Hindlimb muscle (tissue), 1 donor: ENCODE measurements at regions not wholly inside any gene's neighbourhood (a gene's known extent, or its start where the extent isn't known, plus 50 kb on each side); places are given as distances from the start of the nearest gene placed in this dataset.

Source experiments
- DNase-seq: peaks from one replicate; pipeline ENCODE4 v3.0.0-alpha.2; 2013

DNA sequence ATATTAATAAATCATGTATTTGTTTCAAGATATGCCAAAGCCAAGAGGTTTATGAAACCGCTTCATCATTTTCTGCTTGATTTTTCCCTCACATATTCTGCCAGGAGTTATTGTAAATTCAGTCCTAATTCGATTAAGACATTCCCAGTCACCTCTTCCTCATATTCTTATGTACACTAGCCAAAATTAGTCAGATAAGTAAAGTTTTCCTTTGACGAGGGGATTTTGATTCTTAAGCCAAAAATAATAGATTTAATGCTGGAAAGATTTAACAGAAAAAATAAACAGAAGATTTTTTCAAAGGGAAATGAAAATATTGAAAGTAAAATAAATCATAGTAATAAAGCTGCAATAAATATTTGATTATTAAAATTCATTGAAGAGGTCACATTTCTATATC is 51.0 kb upstream of the VEGFC start:
- no peak for DNase-seq

DNA sequence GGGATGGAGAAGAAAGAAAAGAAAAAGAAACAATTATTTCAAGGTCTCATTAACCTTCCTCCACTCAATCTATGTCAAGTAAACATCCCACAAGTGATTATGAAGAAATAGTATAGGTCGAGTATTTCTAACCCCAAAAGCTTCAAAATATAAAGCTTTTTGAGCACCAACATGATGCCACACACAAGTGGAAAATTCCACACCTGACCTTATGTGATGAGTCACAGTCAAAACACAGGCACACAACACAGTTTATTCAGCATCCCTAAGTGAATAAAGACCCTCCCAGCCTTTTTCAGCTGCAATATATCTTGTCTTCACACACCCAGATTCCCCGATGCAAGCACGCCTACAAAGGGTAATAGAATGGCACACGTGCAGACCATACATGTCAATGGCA is 51.7 kb upstream of the VEGFC start:
- DNase-seq = no peak

DNA sequence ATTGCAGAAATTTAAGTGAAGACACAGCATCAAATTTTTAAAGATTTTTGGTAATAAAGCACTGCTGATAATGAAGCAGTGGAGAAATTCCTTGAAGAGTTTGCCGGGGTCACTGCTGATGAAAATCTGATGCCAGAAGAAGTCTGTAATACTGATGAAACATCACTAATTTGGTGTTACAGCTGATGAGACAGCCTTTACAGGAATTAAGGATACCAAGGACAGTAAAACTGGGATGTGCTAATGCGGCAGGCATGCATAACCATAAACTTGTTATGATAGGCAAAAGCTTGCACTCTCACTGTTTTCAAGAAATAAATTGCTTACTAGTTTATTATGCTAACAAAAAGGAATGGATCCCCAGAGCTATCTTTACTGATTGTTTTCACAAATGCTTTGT is 52.9 kb upstream of the VEGFC start:
- DNase-seq = no peak

DNA sequence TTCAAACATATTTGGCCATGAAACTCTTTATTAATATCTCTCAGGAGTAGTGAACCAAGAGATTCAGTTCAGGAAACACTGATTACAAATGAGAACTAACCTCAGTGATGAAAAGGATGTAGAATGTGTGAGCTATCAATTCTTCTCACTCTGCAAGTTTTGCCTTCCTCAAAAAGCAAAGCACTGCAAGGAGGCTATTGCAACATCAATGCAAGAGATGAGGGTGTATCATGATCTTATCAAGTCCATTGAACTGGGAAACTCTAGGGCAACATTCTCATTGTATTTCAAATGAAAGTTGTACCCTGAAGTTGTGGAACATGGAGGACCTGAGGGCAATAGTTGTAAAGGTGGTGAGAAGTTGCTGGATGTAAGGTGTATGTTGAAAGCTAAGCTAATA is 56.4 kb upstream of the VEGFC start:
- DNase-seq = no peak

DNA sequence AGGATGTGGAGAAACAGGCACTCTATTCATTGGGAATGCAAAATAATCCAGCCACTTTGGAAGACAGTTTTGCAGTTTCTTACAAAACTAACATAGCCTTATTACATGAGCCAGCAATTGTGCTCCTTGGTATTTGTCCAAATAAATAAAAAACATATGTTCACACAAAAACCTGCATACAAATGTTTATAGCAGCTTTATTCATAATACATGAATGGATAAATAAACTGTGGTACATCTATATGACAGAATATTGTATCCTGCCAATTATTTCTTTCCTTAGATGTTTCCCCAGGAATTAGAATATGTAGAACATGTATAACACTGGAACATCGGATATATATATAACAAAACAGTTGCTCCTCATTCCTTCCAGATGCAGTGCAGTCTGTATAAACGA is 57.7 kb upstream of the VEGFC start:
- DNase-seq = no peak

DNA sequence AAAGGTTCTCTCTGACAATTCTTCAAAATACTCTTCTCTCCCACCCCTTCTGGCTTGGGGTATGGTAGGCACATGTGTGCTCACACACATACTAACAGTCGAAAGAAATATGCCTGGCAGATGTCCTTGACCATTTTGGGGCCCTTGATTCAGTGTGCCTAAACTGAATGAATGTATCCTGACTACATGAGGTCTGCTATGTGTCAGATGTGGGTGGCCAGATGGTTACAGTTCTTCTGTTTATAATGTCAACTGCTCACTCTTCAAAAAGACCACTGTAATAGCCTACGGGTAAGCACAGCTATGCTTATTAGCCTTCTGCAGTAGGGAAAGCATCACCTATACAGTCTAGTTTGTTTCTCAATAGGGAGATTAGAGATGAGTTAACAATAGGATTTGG is 63.7 kb upstream of the VEGFC start:
- DNase-seq = no peak

DNA sequence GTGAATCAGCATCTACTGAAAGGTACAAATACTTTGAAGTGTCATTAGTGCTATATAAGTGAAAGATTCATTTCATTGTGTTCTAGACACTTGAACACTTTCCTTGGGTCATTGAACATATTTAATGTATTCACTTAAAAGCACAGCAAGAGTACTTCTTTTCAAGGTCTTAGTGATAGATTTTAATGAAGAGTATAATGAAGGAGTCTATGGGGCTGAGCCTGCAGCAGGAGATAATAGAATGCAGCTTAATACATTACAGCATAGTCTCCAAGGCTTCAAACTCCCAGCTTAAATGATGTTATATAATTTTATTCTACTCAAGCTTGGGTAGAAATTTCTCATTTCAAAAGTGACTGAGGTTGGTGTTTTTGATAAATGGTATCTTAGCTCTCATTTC is 66.1 kb upstream of the VEGFC start:
- no peak for DNase-seq

DNA sequence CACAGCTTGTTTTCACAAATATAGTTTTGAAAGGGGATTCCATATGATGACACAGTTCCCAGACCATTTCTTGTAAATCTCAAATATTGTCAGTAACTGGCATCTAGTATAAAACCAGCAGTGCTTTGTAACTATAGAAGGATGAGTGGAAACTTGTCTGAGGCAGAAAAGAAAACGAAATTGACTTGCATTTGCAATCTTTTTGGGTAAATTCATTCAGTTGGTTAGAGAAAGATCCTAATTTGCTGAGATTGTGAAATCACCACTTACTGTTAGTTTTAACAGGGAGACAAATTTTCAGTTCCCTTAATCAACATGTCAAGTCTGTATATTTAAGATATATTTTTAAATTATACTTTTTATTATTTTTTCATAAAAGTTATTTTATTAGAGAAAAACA is 71.5 kb upstream of the VEGFC start:
- DNase-seq = no peak

DNA sequence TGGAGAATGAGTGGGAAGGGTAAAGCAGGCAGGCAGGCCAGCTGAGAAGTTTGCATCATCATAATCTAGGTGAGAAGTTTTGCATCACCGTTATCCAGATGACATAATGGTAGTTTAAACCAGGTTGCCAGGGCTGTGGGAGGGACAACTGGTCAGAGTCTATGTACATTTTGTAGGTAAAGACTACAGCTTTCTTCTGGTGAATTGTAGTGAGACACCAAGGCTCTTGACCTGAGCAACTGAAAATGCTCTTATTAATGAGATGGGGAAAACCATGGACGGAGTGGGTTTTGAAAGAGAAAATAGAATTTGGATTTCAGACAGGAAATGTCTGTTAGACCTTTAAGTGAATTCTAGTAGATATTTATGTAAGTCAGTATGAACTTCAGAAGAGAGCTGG is 76.0 kb upstream of the VEGFC start:
- DNase-seq = no peak

DNA sequence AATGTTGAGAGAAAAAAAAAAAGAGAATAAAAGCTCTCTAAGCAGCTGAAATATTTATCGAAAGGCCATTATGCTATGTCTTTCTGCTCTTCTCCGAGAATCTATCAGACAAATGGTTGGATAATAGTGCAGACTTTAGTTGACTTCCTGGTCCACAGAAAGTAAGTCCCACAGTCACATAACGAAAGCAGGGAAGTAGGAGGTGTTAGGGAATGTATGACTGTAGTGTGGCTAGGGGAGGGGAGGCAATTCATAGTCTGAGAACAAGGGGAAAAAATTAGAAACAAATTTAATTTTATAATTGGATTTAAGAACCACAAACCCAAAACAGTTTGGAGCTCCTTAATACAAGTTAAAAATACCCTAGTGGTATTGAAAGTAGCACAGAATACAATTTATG is 79.7 kb upstream of the VEGFC start:
- DNase-seq = no peak

DNA sequence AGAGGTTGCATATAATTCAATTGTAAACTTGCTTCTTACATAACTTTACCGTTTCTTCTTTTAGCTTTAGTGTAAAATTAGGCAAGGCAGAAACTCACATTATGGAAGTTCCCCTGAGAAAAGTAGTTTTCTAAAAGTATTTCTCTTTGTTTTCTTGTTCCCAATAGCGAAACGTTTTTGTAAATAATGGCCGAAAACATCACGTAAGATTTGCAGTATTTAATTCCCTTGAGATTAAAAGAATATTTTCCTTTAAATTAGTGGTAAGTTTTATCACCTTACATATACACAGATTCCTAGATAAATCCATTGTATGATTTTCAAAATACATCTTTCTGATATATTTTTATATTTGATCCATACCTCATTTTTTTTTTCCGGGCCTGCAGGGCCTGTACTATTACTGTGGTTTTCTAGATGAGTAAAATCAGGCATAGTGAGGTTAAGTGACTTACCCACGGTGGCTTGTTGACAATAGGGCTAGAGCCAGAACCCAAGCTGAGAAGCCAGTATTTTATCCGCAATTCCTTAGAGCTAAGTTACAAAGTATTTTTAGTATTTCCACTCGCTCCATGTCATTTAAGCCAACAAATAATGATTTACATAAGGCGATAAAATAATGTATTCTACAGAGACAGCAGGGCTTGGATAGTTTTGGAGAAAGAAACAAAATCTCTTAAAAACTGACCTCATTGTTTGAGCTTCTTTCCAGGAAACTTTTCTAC is 82.2 kb upstream of the VEGFC start:
- DNase-seq = peak; percentile 76

DNA sequence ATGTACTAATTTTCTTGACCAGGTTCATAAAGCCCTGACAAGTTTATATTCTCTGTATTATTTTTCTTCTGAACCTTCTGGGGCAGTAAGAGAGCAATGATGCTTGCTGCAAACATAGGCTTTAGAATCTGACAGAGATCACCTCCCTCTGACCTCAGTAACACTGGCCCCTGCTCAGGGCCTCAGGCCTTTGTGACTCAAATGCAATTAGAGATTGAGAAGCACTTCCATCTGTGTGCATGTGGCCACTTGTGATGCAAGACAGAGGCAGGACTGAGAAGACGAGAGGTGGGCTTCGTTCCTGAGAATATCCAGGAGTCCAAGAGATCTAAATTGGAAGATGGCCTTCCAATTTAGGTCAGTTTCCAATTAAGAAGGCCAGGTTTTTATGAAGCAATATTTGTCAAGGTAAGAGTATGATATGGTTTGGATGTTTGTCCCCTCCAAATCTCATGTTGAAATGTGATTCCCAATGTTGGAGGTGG is 82.8 kb upstream of the VEGFC start:
- DNase-seq = no peak

DNA sequence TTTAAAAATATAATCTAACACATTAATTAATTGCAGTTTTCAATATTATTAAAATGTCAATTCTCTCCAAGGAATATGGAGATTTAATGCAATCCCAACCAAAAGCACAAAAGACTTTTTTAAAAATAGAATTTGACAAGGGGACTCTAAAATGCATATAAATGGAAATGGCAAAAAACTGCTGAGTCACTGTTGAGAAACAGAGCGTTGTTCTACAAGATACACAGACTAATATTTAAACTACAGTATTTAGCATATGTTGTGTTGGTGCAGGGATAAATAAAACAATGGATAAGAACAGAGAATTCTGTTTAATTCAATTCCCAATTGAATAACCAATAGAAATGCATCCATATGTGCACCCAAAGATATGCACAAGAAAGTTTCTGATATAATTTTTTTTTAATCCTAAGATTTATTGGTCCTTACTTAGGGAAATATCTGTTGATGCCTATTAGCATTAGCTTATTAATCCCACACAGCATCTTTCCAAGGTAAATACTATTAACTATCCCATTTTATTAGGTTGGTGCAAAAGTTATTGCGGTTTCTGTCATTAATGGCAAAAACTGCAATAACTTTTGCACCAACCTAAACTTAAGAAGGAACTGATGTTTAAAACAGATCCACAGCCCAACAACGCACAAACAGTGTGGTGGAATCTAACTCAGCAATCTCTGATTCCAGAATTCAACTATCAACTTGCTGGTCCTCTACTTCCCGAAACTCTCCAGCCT is 86.8 kb upstream of the VEGFC start:
- DNase-seq = no peak

DNA sequence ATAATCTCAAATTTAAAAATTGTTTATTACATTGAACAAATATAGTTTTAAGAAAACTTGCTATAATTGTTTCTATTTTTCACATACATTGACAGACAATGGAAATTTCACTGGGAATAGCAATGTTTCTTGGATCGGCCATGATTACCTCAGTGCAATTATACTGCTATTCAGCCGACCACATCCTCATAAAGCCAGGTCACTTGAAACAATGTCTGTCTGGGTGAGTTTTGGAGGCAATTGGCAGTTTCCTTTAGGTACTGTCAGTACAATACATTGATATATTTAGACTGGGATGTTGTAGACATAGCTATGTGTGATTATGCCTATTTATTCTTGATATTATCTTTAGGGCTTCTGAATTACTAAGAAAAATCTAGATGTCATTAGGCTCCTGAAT is 89.5 kb upstream of the VEGFC start:
- no peak for DNase-seq

DNA sequence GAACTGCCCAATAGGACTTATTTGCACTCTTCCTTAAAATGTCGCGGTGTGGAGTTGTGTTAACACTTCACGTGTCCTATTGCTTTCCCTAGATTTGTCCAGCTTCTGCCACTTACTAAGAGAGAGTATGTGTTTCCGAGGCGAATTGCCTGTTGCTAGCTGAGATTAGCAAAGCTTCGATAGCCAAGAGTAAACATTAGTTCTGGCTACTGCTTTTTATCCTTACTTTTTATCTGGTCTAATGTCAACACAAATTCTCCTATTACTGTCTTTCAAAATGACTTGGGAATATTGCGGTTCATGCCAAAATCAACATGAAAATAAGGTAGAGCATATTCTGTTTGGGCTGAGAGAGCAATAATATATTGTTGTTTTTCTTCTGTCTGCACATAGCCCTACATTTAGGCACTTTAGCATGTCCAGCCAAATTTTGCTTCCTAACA is 90.4 kb upstream of the VEGFC start:
- no peak for DNase-seq

DNA sequence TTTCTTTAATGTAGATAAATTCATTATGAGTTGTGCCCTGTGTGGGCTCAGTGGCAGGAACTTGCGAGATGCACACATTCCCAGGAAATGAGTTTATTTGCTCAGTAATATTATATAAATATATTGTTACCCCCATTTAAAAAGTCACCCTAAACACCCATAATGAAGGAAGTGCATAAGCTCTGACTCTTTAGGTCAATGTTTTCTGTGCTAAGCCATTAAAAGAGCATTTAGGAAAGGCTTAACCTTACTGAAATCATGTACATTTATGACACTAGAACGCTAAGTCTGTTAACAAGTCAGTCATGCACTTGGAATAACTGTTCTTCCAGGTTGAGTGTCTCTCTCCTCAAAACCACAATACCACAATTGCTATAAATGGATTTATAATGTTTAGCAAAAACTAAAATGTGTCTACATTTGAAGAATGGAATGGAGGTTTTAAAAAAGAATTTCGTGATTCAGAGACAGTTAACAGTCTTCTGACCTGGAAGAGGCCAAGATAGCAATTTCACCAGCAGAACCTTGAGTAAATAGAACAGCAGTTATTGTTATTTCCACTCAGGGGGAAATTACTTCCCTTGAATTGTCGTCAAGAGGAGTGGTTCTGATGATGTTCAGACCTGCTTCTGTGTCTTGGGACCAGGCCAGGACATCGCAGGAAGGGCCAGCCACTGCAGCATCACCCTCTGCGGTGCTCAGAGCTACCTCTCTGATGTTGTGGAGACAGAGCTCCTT is 91.1 kb upstream of the VEGFC start:
- DNase-seq = no peak

DNA sequence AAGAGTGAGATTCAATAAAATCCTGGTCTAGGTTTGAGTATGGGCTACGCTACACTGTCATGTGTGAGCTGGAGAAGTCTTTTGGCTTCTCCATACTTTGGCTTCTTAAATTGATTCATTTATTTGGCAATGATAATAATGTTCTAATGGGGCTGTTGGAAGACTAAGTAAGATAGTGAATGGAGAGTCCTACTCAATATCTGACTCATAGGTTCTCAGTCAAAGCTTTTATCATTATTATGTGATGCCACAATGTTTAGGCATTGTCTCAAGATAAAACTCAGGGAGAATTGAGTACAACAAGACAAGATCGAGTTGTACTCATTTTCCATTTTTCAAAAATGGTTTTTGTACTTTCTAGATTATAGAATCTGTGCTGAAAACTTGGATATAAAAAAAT is 92.5 kb upstream of the VEGFC start:
- no peak for DNase-seq

DNA sequence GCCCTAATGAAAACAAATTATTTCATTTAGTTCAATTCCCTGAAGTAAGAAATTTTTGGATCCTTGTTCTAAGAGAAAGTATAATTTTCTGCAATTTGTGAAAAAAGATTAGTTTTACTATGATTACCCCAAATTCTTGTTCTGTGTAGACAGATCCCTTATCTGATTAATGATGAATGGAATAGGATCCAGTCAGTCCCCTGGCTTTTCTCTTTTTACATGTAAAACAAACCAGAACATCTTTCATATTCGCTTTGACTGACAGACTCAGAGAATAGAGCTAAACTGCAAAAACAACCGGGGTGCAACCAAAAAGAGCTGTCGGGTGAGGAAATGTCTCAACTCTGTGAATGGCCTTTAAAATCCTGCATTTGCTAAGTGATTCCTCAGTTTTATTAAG is 93.4 kb upstream of the VEGFC start:
- DNase-seq = no peak

DNA sequence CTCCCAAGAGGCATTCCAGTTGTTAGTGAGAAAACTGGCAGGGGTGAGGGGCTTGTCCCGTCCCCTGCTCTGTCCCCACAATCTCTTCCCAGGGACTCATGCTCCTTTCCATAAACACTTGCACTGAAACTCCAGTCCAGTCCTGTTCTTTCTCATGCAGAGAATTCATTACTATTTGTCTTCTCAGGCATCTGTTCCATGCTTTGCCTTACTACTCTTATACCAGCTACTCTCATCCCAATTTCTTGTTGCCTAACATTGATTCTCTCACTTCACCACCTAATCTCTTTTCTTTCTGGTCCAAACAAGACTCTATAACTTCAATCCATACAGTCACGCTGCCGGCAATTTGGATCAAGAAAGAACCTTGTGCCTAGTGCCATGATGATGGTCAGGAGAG is 97.1 kb upstream of the VEGFC start:
- no peak for DNase-seq

DNA sequence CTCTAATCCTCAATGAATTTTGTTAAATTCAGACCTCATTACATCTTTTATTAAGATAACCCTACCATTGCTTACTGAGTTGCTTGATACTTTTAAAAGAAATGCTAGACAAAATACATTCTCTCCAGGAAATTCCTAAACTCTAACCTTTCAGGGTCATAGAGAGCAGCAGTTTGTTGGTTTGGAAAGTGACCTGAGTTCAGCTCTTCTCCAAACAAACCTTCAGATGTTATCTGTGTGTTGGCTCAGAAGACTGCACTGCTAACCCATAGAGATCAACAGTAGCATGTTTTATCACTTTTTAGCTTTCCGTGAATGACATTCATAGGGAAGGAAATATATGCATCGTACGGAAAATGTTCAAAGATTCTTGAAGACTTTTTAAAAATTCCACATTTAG is 101.8 kb upstream of the VEGFC start:
- no peak for DNase-seq

DNA sequence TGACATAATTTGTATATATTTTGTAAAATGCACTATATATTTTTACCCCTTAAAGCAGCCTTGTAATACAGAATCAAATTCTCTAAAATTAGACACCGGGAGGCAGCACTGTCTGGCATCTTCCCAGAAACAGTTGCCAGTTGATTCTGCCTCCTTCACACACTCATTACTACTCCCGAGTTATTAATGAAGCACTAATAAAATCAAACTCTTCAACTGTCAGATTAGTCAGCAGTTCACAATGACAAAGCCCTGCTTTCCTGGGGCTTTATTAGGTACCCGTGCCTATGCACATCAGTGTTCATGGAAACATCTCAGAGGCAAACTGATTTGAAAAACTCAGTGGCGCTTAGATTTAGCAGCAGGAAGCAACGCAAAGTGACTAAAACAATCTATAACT is 103.5 kb upstream of the VEGFC start:
- DNase-seq = no peak

DNA sequence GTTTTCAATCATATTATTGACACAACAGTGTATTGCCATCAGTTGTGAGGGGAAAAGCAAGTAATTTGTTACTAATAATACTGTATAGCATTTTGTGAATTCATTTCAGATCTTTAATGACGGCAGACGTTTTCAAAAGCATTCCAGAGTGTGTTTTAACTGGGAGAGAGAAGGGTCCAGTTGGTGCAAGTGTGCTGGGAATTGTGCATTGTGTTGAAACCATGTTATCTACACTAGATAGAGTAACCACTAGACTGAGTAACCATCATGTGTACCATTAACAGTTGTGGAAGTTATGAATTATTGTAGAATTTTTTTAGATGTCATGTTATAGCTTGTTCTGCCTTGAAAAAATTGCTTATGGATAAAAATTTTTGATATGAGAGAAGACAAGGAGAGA is 104.5 kb upstream of the VEGFC start:
- no peak for DNase-seq

DNA sequence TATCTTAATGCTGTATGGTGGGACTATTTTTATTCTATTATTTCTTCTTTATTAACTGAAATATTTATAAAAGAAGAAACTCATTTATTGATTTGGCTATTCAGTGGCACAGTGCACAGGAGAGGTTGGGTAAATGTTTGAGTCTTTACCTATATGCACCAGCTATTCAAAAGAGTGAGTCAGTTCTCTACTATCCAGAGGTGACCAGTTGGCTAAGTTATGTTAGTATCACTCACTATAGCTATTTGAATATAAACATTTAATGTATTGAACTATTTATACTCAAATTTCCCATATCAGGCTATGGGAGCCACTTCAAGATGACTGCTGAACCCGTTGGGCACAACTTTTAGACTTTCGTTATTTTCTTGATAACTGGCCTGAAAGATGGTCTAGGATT is 106.1 kb upstream of the VEGFC start:
- no peak for DNase-seq
